SK-MEL-5 (cell line): ENCODE measurements at regions not wholly inside any gene's neighbourhood (a gene's known extent, or its start where the extent isn't known, plus 50 kb on each side); places are given as distances from the start of the nearest gene placed in this dataset.
A peak's percentile ranks its signal among the peaks of the same experiment; 100 is the strongest.
"Not testable (repeated sequence)": the region's sequence is repeated elsewhere in the genome, so short reads cannot be mapped to it uniquely, and the experiment has no call there.

Experiments
- DNase-seq: peaks from one replicate; pipeline ENCODE4 v3.0.0-alpha.2; 2016; ENCODE audit warnings: low read depth, low spot score
- in situ Hi-C: cut with HindIII; loops from 2 replicates; pipeline ENCODE4 v1.10.0; 2016; ENCODE audit warnings: low sequenced_read_pairs, high pct_unique_total_duplicates, low pct_unique_long_range_greater_than_20kb

- DNase-seq, in situ Hi-C loops: not testable (repeated sequence)
Measured at GRCh38 chr19:23984911-23985310, 70.2 kb downstream of the ZNF726 start.

GRCh38 chr19:23986623-23987022 is 71.9 kb downstream of the ZNF726 start:
- no peak for DNase-seq
- in situ Hi-C loops, result no loop called here

- no peak for DNase-seq
- in situ Hi-C loops, result no loop called here
Measured at GRCh38 chr19:23991170-23991569, 76.5 kb downstream of the ZNF726 start.

- in situ Hi-C loops, result no loop called here
- DNase-seq, result no peak
Measured at GRCh38 chr19:23992348-23992747, 77.7 kb downstream of the ZNF726 start.

GRCh38 chr19:23993440-23993839 is 78.8 kb downstream of the ZNF726 start:
- DNase-seq, result no peak
- in situ Hi-C loops, result no loop called here

GRCh38 chr19:23996549-23996948 is 81.9 kb downstream of the ZNF726 start:
- in situ Hi-C loops, result no loop called here
- DNase-seq, result peak; percentile 39

- in situ Hi-C loops, result no loop called here
Measured at GRCh38 chr19:23998568-23998967, 83.9 kb downstream of the ZNF726 start.

GRCh38 chr19:23999821-24000610 is 85.3 kb downstream of the ZNF726 start:
- no peak for DNase-seq
- in situ Hi-C loops, result no loop called here

More at GRCh38 chr19:23998568-23998967, 83.9 kb downstream of the ZNF726 start:
- no peak for DNase-seq

GRCh38 chr19:24000656-24001055 is 86.0 kb downstream of the ZNF726 start:
- in situ Hi-C loops, result no loop called here
- DNase-seq, result no peak

- DNase-seq, result no peak
- in situ Hi-C loops, result no loop called here
Measured at GRCh38 chr19:24002256-24002945, 84.6 kb upstream of the ZNF254 start.

- in situ Hi-C loops, result no loop called here
Measured at GRCh38 chr19:24003537-24003936, 83.5 kb upstream of the ZNF254 start.

GRCh38 chr19:24004166-24004565 is 82.8 kb upstream of the ZNF254 start:
- DNase-seq, result no peak
- in situ Hi-C loops, result no loop called here

More at GRCh38 chr19:24003537-24003936, 83.5 kb upstream of the ZNF254 start:
- no peak for DNase-seq

- no peak for DNase-seq
- in situ Hi-C loops, result no loop called here
Measured at GRCh38 chr19:24029941-24030636, 56.9 kb upstream of the ZNF254 start.

- in situ Hi-C loops, result no loop called here
Measured at GRCh38 chr19:24032651-24033050, 54.3 kb upstream of the ZNF254 start.

GRCh38 chr19:24033301-24033962 is 53.6 kb upstream of the ZNF254 start:
- in situ Hi-C loops, result no loop called here
- DNase-seq, result peak; percentile 90

More at GRCh38 chr19:24032651-24033050, 54.3 kb upstream of the ZNF254 start:
- DNase-seq, result no peak

- peak; percentile 26 for DNase-seq
- in situ Hi-C loops, result no loop called here
Measured at GRCh38 chr19:24033963-24034342, 53.0 kb upstream of the ZNF254 start.

- in situ Hi-C loops, DNase-seq: not testable (repeated sequence)
Measured at GRCh38 chr19:24035261-24035880, 51.6 kb upstream of the ZNF254 start.
